DMS 273 treated with DMSO at 0.1 percent for 48 hours (cell line): ENCODE measurements at regions not wholly inside any gene's neighbourhood (a gene's known extent, or its start where the extent isn't known, plus 50 kb on each side); places are given as distances from the start of the nearest gene placed in this dataset.
A peak's percentile ranks its signal among the peaks of the same experiment; 100 is the strongest.

ENCODE experiments used
- DNase-seq: peaks from one replicate; lab custom pipeline; 2025; lab: John Stamatoyannopoulos, UW

GRCh38 chr11:97140885-97141494 is 751.2 kb downstream of the JRKL start:
- no peak for DNase-seq

- no peak for DNase-seq
These were observed 753.6 kb downstream of the JRKL start for GRCh38 chr11:97143463-97143862.

GRCh38 chr11:97149741-97150140 is 759.9 kb downstream of the JRKL start:
- DNase-seq: no peak

GRCh38 chr11:97157221-97157740 is 767.5 kb downstream of the JRKL start:
- DNase-seq: no peak

- DNase-seq: no peak
These were observed 768.4 kb downstream of the JRKL start for GRCh38 chr11:97158243-97158642.

GRCh38 chr11:97163631-97164191 is 773.9 kb downstream of the JRKL start:
- DNase-seq: no peak

- peak; percentile 0 for DNase-seq
These were observed 812.2 kb downstream of the JRKL start for GRCh38 chr11:97201743-97202612.

- no peak for DNase-seq
These were observed 812.9 kb downstream of the JRKL start for GRCh38 chr11:97202613-97203292.

GRCh38 chr11:97218011-97218410 is 828.2 kb downstream of the JRKL start:
- no peak for DNase-seq

- no peak for DNase-seq
These were observed 833.8 kb downstream of the JRKL start for GRCh38 chr11:97223647-97224046.

GRCh38 chr11:97224396-97224795 is 834.6 kb downstream of the JRKL start:
- no peak for DNase-seq

GRCh38 chr11:97225794-97226193 is 836.0 kb downstream of the JRKL start:
- no peak for DNase-seq

GRCh38 chr11:97229936-97230335 is 840.1 kb downstream of the JRKL start:
- DNase-seq: no peak

- no peak for DNase-seq
These were observed 841.4 kb downstream of the JRKL start for GRCh38 chr11:97231231-97231630.

GRCh38 chr11:97234016-97234415 is 844.2 kb downstream of the JRKL start:
- DNase-seq: no peak

- no peak for DNase-seq
These were observed 847.3 kb downstream of the JRKL start for GRCh38 chr11:97237151-97237550.

GRCh38 chr11:97247601-97248000 is 857.8 kb downstream of the JRKL start:
- no peak for DNase-seq

GRCh38 chr11:97254790-97255189 is 865.0 kb downstream of the JRKL start:
- no peak for DNase-seq

GRCh38 chr11:97259434-97259833 is 869.6 kb downstream of the JRKL start:
- no peak for DNase-seq

- no peak for DNase-seq
These were observed 870.1 kb downstream of the JRKL start for GRCh38 chr11:97259884-97260283.

- DNase-seq: no peak
These were observed 873.5 kb downstream of the JRKL start for GRCh38 chr11:97263183-97263858.

GRCh38 chr11:97269527-97269926 is 879.7 kb downstream of the JRKL start:
- DNase-seq: no peak
